Kidney glomerular epithelial cell (primary cell): ENCODE measurements at regions not wholly inside any gene's neighbourhood (a gene's known extent, or its start where the extent isn't known, plus 50 kb on each side); places are given as distances from the start of the nearest gene placed in this dataset.

Experiments
- DNase-seq: peaks from one replicate; lab custom pipeline; 2025; lab: John Stamatoyannopoulos, UW

GRCh38 chr2:43052944-43053306 lies 173.5 kb downstream of the ZFP36L2 start:
- no peak for DNase-seq

GRCh38 chr2:43052204-43052943 lies 174.0 kb downstream of the ZFP36L2 start:
- DNase-seq, result no peak

GRCh38 chr2:43051338-43051737 lies 175.1 kb downstream of the ZFP36L2 start:
- peak; percentile 40 for DNase-seq

GRCh38 chr2:43050866-43051265 lies 175.5 kb downstream of the ZFP36L2 start:
- DNase-seq, result no peak

- DNase-seq, result no peak
Measured at GRCh38 chr2:43049836-43050801, 176.3 kb downstream of the ZFP36L2 start.

GRCh38 chr2:43047187-43047780 lies 179.1 kb downstream of the ZFP36L2 start:
- DNase-seq, result no peak

- no peak for DNase-seq
Measured at GRCh38 chr2:43045866-43046265, 180.5 kb downstream of the ZFP36L2 start.

GRCh38 chr2:43044093-43044681 lies 182.2 kb downstream of the ZFP36L2 start:
- DNase-seq, result no peak

- no peak for DNase-seq
Measured at GRCh38 chr2:43043553-43043870, 182.9 kb downstream of the ZFP36L2 start.

- peak; percentile 88 for DNase-seq
Measured at GRCh38 chr2:43041661-43042360, 184.6 kb downstream of the ZFP36L2 start.

- DNase-seq, result no peak
Measured at GRCh38 chr2:43041173-43041591, 185.2 kb downstream of the ZFP36L2 start.

GRCh38 chr2:43040084-43040854 lies 186.1 kb downstream of the ZFP36L2 start:
- no peak for DNase-seq

GRCh38 chr2:43039376-43040080 lies 186.9 kb downstream of the ZFP36L2 start:
- DNase-seq, result no peak

- DNase-seq, result no peak
Measured at GRCh38 chr2:43038696-43039094, 187.7 kb downstream of the ZFP36L2 start.

GRCh38 chr2:43038034-43038695 lies 188.2 kb downstream of the ZFP36L2 start:
- no peak for DNase-seq

- DNase-seq, result no peak
Measured at GRCh38 chr2:43035922-43036321, 190.5 kb downstream of the ZFP36L2 start.

GRCh38 chr2:43034921-43035320 lies 191.5 kb downstream of the ZFP36L2 start:
- DNase-seq, result no peak

GRCh38 chr2:43034242-43034619 lies 192.2 kb downstream of the ZFP36L2 start:
- DNase-seq, result no peak

- DNase-seq, result no peak
Measured at GRCh38 chr2:43033466-43034241, 192.8 kb downstream of the ZFP36L2 start.
